22Rv1 (cell line): ENCODE measurements at regions not wholly inside any gene's neighbourhood (a gene's known extent, or its start where the extent isn't known, plus 50 kb on each side); places are given as distances from the start of the nearest gene placed in this dataset.

Experiments used
- CTCF ChIP-seq: fragments of 450-650 bp; IDR thresholded peaks from 2 replicates; pipeline ENCODE4 v1.5.1; 2017; ENCODE audit warnings: mild to moderate bottlenecking
- ZFX ChIP-seq: fragments of 450-650 bp; IDR thresholded peaks from 2 replicates; pipeline ENCODE4 v1.6.1; 2017; ENCODE audit warnings: antibody characterized with exemption, borderline replicate concordance

GRCh38 chr2:223283329-223283728, 231.3 kb downstream of the KCNE4 start:
- TF ChIP-seq CTCF, result no peak
- no peak for TF ChIP-seq ZFX
